Esophagus (tissue), 2 donors: ENCODE measurements at regions not wholly inside any gene's neighbourhood (a gene's known extent, or its start where the extent isn't known, plus 50 kb on each side); places are given as distances from the start of the nearest gene placed in this dataset.
A peak's percentile ranks its signal among the peaks of the same experiment; 100 is the strongest.
"Not testable (repeated sequence)": the region's sequence is repeated elsewhere in the genome, so short reads cannot be mapped to it uniquely, and the experiment has no call there.

Experiments
- H3K27ac ChIP-seq, 2 donors: one replicate each; pipeline ENCODE4 v1.5.1; 2013; ENCODE audit warnings: low read depth in 2 of 2, mild to moderate bottlenecking in 2 of 2, inconsistent platforms in 1 of 2, low read length in 1 of 2, moderate library complexity in 1 of 2
- H3K27me3 ChIP-seq, 2 donors: one replicate each; pipeline ENCODE4 v1.6.1; 2013; ENCODE audit warnings: low read length in 2 of 2, control low read depth in 1 of 2, mild to moderate bottlenecking in 1 of 2; ENCODE audit not compliant: insufficient read depth in 2 of 2, control insufficient read depth in 1 of 2
- H3K36me3 ChIP-seq, 2 donors: one replicate each; pipeline ENCODE4 v1.6.1; 2013; ENCODE audit warnings: low read length in 1 of 2; ENCODE audit not compliant: control insufficient read depth in 2 of 2, insufficient read depth in 2 of 2
- H3K4me1 ChIP-seq, 2 donors: one replicate each; pipeline ENCODE4 v1.6.1; 2013; ENCODE audit warnings: low read length in 1 of 2; ENCODE audit not compliant: control insufficient read depth in 2 of 2, insufficient read depth in 2 of 2
- H3K4me3 ChIP-seq, 2 donors: one replicate each; pipeline ENCODE4 v1.5.1; 2013; ENCODE audit warnings: low read length in 2 of 2, mild to moderate bottlenecking in 2 of 2, low read depth in 1 of 2, moderate library complexity in 1 of 2
- H3K9me3 ChIP-seq, 2 donors: one replicate each; pipeline ENCODE4 v1.6.1; 2013; ENCODE audit warnings: mild to moderate bottlenecking in 2 of 2, low read depth in 1 of 2, low read length in 1 of 2, moderate library complexity in 1 of 2; ENCODE audit not compliant: control insufficient read depth in 2 of 2, insufficient read depth in 1 of 2
- WGBS, 2 donors: extraction: QIAGEN DNeasy Blood & Tissue Kit; methylation state at CpG; one replicate each; pipeline ENCODE4 v1.1.7; 2013; 5-methylcytosine and 5-hydroxymethylcytosine counted together
- donor health status: healthy with polysubstance abuse.
- donor health status: Bipolar disorder and iron deficiency.

DNA sequence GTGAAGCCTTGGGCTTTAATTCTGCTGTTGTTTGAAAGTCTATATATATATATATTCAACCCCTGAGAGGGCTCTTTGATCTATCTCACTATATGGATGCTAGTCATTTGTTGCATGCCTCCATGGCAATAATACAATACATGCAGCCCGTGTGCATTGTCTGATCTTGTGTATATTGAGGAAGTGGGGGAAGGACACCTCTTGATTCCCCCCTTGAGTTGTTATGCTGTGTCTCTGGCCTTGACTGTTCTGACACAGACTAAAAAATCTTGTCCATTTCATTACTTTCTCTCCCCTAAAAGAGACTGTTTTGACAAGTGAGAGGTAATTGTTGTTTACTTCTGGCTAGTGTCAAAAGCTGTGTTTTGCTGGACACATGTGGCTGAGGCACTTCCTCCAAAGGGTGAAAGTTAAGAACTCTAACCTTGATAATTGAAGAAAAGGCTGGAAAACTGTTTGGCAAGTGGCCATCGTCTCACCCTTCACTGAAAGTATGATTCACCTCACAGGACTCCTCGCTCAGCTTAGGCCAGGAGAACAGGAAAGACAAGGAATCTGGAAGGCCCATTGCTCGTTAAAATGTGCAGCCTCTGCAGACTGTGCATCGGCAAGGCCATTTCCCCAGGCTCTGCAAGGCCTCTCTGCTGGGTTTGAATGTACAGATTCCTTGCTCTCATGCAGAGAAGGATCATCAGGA is 304.0 kb downstream of the PRELID2 start:
- H3K4me1 ChIP-seq: no peaks in the 10 kb centered on the region
- no peak overlapping the region for H3K4me3 ChIP-seq
- WGBS, 2 donors: 29 to 36% methylated on average over 5 of the region's 5 CpGs
- no peaks in the 10 kb centered on the region for H3K27me3 ChIP-seq
- no peaks in the 10 kb centered on the region for H3K9me3 ChIP-seq
- no peaks in the 10 kb centered on the region for H3K36me3 ChIP-seq
- H3K27ac ChIP-seq: peak overlapping the region in 1 of 2 donors; percentile 5

GRCh38 chr5:145521523-145521922 is 313.6 kb downstream of the PRELID2 start:
- Histone ChIP-seq H3K4me3 (no peak overlapping the region), H3K4me1 (peaks cover 0 to 3% of the 10 kb centered on the region in 2 donors), H3K36me3 (no peaks in the 10 kb centered on the region), H3K9me3 (no peaks in the 10 kb centered on the region), H3K27me3 (no peaks in the 10 kb centered on the region), H3K27ac (no peak overlapping the region)
- 45 to 68% methylated on average over 1 of the region's 1 CpG for WGBS, 2 donors

DNA sequence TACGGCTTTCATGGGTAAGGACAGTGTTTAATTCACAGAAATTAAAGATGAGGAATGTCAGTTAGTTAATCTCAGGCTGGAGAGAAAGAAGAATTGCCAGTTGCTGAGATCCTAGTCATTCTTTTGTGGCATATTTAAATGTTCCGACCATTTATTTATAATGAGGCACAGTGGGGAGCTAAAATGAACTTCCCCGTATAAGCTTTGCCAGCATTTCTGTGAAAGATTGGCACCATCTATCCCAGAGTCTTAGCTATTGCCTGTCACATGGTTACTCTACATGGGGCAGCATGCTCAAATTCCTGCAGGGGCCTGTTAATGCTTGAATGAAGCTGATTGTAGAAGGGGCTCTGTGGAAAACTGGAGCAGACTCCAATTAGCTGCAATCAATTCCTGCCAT is 314.1 kb downstream of the PRELID2 start:
- Histone ChIP-seq H3K4me3 (no peak overlapping the region), H3K36me3 (no peaks in the 10 kb centered on the region), H3K27ac (no peak overlapping the region), H3K27me3 (no peaks in the 10 kb centered on the region), H3K9me3 (no peaks in the 10 kb centered on the region), H3K4me1 (peaks cover 0 to 3% of the 10 kb centered on the region in 2 donors)
- WGBS, 2 donors: 38 to 41% methylated on average over 3 of the region's 3 CpGs

DNA sequence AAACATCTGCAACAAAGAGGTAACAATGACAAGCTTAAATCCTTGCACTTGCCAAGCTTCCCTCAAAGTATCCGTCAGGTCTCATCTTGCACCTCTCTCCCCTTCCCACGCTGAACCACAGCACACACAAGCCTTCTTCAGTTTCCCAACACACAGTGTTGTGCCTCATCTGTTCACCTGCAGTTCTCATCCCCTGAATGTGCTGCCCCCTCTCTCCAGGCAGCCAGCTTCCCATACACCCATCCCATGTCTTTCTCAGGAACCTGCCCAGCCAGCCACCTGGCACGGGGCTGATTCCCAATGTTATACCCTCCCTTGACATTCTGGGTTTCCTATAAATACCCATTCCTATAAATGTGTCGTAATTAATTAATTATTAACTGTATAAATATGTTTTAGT is 314.8 kb downstream of the PRELID2 start:
- no peak overlapping the region for H3K4me3 ChIP-seq
- no peak overlapping the region for H3K27ac ChIP-seq
- H3K4me1 ChIP-seq: peaks cover 0 to 3% of the 10 kb centered on the region in 2 donors
- H3K36me3 ChIP-seq: no peaks in the 10 kb centered on the region
- no peaks in the 10 kb centered on the region for H3K27me3 ChIP-seq
- H3K9me3 ChIP-seq: no peaks in the 10 kb centered on the region
- WGBS, 2 donors: 37 to 58% methylated on average over 4 of the region's 4 CpGs

- H3K27ac ChIP-seq, H3K36me3 ChIP-seq, H3K27me3 ChIP-seq, H3K4me1 ChIP-seq, H3K9me3 ChIP-seq, H3K4me3 ChIP-seq: not testable (repeated sequence)
Measured at GRCh38 chr5:145517588-145517987, 317.6 kb downstream of the PRELID2 start.

DNA sequence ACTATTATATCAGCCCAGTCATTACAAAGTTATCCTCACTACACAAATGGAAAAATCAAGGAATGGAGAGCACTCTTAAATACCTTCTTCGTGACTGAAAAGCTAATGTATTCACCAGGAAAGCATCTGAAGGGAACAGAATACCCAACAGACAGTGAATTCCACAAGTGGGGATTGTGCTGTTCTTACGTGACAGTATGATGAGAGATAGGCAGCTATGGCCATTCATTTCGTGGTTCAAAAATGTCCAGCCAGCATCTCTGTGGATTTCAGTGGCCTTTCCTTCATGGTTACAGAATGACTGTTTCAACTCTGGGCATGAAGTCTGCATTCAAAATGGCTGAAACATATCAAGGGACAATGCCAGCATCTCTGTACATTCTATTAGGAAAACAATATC is 323.8 kb downstream of the PRELID2 start:
- 91 to 93% methylated on average over 3 of the region's 3 CpGs for WGBS, 2 donors
- Histone ChIP-seq H3K4me3 (no peak overlapping the region), H3K27me3 (no peaks in the 10 kb centered on the region)

DNA sequence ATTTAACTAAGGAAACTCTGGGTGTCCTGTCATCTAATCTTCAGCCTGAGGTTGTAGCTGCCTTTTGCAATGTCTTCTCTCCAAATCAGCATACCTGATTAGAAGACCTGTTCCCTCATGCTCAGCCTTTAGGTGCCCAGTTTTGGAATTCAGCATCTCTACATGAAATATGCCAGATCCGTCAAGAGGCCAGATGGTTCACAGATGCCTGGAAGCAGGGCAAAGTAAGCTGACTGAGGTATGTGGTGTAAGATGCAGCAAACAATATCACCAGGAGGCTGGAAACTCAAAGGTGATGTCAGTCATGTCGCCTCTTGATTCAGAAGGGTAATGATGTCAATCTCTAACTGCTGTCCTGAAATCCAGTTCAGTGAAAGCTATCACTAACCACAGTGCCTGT is 324.4 kb downstream of the PRELID2 start:
- WGBS, 2 donors: 87 to 89% methylated on average over 2 of the region's 2 CpGs
- no peak overlapping the region for H3K27ac ChIP-seq

More for the DNA sequence above, 323.8 kb downstream of the PRELID2 start:
- no peak overlapping the region for H3K27ac ChIP-seq
- no peaks in the 10 kb centered on the region for H3K4me1 ChIP-seq
- no peaks in the 10 kb centered on the region for H3K9me3 ChIP-seq
- H3K36me3 ChIP-seq: no peaks in the 10 kb centered on the region

GRCh38 chr5:145510324-145510723 is 324.8 kb downstream of the PRELID2 start:
- H3K36me3 ChIP-seq: no peaks in the 10 kb centered on the region
- H3K9me3 ChIP-seq: no peaks in the 10 kb centered on the region
- WGBS, 2 donors: 55% methylated on average over 1 of the region's 1 CpG
- no peaks in the 10 kb centered on the region for H3K4me1 ChIP-seq
- no peak overlapping the region for H3K27ac ChIP-seq
- no peaks in the 10 kb centered on the region for H3K27me3 ChIP-seq
- H3K4me3 ChIP-seq: no peak overlapping the region

More for the DNA sequence above, 324.4 kb downstream of the PRELID2 start:
- H3K4me1 ChIP-seq: no peaks in the 10 kb centered on the region
- no peaks in the 10 kb centered on the region for H3K27me3 ChIP-seq
- no peaks in the 10 kb centered on the region for H3K36me3 ChIP-seq
- no peaks in the 10 kb centered on the region for H3K9me3 ChIP-seq
- H3K4me3 ChIP-seq: no peak overlapping the region

- Histone ChIP-seq H3K9me3 (no peaks in the 10 kb centered on the region), H3K27ac (no peak overlapping the region), H3K4me1 (no peaks in the 10 kb centered on the region), H3K4me3 (no peak overlapping the region), H3K36me3 (no peaks in the 10 kb centered on the region), H3K27me3 (no peaks in the 10 kb centered on the region)
- 65 to 85% methylated on average over 2 of the region's 2 CpGs for WGBS, 2 donors
Measured at GRCh38 chr5:145509336-145510136, 325.6 kb downstream of the PRELID2 start.
